AG04449 (cell line): ENCODE measurements at regions not wholly inside any gene's neighbourhood (a gene's known extent, or its start where the extent isn't known, plus 50 kb on each side); places are given as distances from the start of the nearest gene placed in this dataset.

Source experiments
- CTCF ChIA-PET: fragments of 350-600 bp; formaldehyde crosslinking; extraction: SDS; loops from one replicate; lab custom pipeline; 2021; ENCODE audit warnings: antibody characterized with exemption; lab: Yijun Ruan, JAX
- POLR2A ChIA-PET: fragments of 400-600, 350-600 bp; formaldehyde crosslinking; extraction: SDS; loops from one replicate; lab custom pipeline; 2020; ENCODE audit warnings: antibody characterized with exemption, inconsistent platforms; lab: Yijun Ruan, JAX
- DNase-seq: peaks from one replicate; pipeline ENCODE4 v3.0.0-alpha.2; 2010; ENCODE audit warnings: low read depth, low spot score
- H3K4me3 ChIP-seq: 2 replicates; pipeline ENCODE4 v1.5.1; 2011; ENCODE audit warnings: low read depth, mild to moderate bottlenecking, control low read depth, low read length
- TF ChIP-seq, protein P1 (sequence below): IDR thresholded peaks from one replicate; pipeline ENCODE4 v1.5.1; 2011; ENCODE audit warnings: mild to moderate bottlenecking, moderate library complexity, low read length, control low read depth, inconsistent platforms; ENCODE audit not compliant: insufficient read depth; ENCODE audit errors: missing control alignments

DNA sequence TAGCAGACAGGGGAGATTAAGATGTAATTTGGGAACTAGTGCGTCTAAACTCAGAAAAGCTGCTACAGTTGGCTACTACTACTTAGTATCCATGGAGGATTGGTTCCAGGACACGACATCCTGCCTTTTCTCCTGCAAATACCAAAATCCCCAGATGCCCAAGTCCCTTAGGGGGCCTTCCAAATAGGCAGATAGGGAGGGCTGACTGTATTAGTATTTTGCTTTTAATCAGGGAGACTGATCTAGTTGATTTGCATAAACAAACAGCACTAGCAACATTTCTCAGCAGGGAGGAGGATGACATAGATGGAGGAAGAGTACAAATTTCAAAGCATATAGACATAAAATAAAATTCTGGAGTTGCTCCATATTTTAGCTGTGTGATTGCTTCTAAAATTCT, 621.6 kb upstream of the GOT2 start:
- CTCF ChIA-PET: no interaction called here
- no peak overlapping the region for H3K4me3 ChIP-seq
- TF ChIP-seq, protein P1, sequence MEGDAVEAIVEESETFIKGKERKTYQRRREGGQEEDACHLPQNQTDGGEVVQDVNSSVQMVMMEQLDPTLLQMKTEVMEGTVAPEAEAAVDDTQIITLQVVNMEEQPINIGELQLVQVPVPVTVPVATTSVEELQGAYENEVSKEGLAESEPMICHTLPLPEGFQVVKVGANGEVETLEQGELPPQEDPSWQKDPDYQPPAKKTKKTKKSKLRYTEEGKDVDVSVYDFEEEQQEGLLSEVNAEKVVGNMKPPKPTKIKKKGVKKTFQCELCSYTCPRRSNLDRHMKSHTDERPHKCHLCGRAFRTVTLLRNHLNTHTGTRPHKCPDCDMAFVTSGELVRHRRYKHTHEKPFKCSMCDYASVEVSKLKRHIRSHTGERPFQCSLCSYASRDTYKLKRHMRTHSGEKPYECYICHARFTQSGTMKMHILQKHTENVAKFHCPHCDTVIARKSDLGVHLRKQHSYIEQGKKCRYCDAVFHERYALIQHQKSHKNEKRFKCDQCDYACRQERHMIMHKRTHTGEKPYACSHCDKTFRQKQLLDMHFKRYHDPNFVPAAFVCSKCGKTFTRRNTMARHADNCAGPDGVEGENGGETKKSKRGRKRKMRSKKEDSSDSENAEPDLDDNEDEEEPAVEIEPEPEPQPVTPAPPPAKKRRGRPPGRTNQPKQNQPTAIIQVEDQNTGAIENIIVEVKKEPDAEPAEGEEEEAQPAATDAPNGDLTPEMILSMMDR: no peak
- no peak for DNase-seq
- POLR2A ChIA-PET: no interaction called here

DNA sequence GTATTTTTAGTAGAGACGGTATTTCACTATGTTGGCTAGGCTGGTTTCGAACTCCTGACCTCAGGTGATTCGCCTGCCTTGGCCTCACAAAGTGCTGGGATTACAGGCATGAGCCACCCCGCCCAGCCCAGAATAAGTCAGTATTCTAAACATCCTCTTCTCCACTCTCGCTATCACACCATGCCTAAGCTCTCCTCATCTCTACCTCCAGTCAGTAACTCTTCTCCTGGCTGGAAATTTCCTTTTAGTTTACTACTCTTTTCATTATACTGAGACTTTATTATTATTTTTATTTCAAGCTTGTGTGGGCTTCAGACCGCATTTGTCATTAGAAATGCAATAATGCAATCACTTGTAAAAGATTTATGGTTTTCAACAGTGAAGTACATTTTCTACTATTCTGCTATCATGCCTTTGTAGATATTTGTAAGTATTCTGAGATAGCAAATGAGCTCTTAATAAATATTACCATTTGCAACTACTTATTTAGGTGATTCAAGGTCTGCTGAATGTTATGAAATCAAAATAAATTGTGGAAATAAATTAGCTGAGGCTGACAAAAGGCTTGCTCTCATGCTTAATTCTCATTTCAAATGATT, 617.3 kb upstream of the GOT2 start:
- H3K4me3 ChIP-seq: no peak overlapping the region
- no peak for DNase-seq
- TF ChIP-seq, protein P1: no peak
- ChIA-PET POLR2A (no interaction called here), CTCF (no interaction called here)

DNA sequence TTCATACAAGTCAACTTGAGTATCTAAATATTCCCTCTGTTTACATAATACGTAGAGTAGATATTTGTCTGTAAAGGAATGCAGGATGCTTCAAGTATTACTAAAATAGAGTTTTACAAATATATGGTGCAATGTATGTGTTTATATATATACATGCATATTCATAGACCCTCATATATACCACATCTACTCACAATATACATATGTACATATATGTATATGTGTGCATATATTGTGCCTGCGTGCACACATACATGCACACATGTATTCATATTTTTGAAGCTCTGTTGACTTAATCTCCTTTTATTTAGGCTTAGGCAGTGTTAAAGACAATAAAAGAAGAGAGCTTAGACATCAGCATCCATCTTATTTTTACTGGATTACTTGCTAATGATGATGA, 616.6 kb upstream of the GOT2 start:
- no peak overlapping the region for H3K4me3 ChIP-seq
- POLR2A ChIA-PET: no interaction called here
- CTCF ChIA-PET: no interaction called here
- TF ChIP-seq, protein P1: no peak
- no peak for DNase-seq

DNA sequence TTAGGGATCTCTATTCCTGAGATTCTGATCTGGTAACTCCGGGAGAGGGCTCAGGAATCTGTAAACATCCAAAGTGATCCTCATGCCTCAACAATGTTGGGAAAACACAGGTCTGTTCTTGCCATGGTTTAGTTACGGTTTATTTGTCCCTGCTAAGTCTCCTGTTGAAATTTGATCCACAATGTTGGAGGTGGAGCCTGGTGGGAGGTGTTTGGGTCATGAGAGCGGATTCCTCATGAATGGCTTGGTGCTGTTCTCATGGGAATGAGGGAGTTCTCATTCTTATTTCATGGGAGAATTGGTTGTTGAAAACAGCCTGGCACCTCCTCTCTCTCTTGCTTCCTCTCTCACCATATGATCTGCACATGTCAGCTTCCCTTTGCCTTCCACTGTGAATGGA, 608.6 kb upstream of the GOT2 start:
- TF ChIP-seq, protein P1: no peak
- POLR2A ChIA-PET: no interaction called here
- H3K4me3 ChIP-seq: no peak overlapping the region
- DNase-seq: no peak
- CTCF ChIA-PET: interaction anchor here (0.7 kb wide), 1 partner anchor 503 kb away, joined by 3 read pairs; no protein-coding TSS in a partner anchor

DNA sequence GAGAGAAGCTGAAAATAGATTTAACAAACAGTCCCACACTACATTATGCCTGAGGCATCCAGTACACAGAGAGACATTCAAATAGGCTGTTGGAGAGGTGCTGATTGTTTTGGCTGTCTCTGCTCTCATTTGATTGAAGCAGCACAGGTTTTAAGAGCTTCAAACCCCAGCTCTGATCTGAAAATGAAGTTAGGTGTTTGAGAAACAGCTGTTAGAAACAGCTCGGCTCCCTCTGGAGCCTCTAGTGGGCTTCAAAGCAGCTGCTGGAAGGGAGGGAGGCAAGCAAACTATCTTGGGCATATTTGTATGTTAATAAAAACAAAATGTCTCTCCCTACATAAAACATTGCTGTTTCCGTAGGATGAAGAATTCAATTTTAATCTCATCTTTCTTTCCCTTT, 607.3 kb upstream of the GOT2 start:
- no peak for DNase-seq
- POLR2A ChIA-PET: no interaction called here
- H3K4me3 ChIP-seq: no peak overlapping the region
- CTCF ChIA-PET: no interaction called here
- TF ChIP-seq, protein P1: no peak

DNA sequence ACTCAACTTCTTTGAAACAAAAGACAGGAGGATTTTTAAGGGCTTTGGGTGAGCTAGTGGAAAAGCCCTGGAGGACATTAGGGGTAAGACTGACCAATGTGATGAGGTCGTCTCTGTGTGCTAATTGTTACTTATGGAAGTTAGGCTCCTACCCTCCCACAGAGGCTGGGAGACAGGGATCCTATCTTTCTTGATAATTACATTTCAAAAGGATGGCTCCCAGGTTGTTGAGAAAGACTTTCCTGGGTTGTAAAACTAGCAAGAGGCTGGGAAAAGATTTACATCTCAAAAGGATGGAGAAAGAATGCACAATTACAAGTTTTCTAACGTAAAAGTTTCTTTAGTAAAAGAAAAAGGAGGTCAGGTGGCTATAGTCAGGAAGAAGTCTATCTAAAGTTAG, 605.8 kb upstream of the GOT2 start:
- DNase-seq: no peak
- ChIA-PET POLR2A (no interaction called here), CTCF (no interaction called here)

More for the DNA sequence above, 605.8 kb upstream of the GOT2 start:
- TF ChIP-seq, protein P1: no peak
- H3K4me3 ChIP-seq: no peak overlapping the region
